Glutamatergic neuron (in vitro differentiated cells): ENCODE measurements at regions not wholly inside any gene's neighbourhood (a gene's known extent, or its start where the extent isn't known, plus 50 kb on each side); places are given as distances from the start of the nearest gene placed in this dataset.

ENCODE experiments used
- DNase-seq: peaks from one replicate; pipeline ENCODE4 v3.0.0; 2022
- H3K27ac Mint-ChIP-seq: one replicate; pipeline ENCODE4 v1.8.0; 2020; ENCODE audit warnings: mild to moderate bottlenecking, mixed read lengths, inconsistent platforms; ENCODE audit not compliant: unreplicated experiment
- H3K27me3 Mint-ChIP-seq: one replicate; pipeline ENCODE4 v1.8.0; 2020; ENCODE audit warnings: mild to moderate bottlenecking, moderate library complexity, mixed read lengths, inconsistent platforms; ENCODE audit not compliant: unreplicated experiment
- H3K36me3 Mint-ChIP-seq: one replicate; pipeline ENCODE4 v1.8.0; 2020; ENCODE audit warnings: mild to moderate bottlenecking, mixed read lengths, inconsistent platforms; ENCODE audit not compliant: unreplicated experiment
- H3K4me1 Mint-ChIP-seq: one replicate; pipeline ENCODE4 v1.8.0; 2020; ENCODE audit warnings: mild to moderate bottlenecking, low read depth, mixed read lengths, inconsistent platforms; ENCODE audit not compliant: unreplicated experiment
- H3K4me3 Mint-ChIP-seq: one replicate; pipeline ENCODE4 v1.8.0; 2020; ENCODE audit warnings: mild to moderate bottlenecking, mixed read lengths, inconsistent platforms; ENCODE audit not compliant: unreplicated experiment
- H3K9me3 Mint-ChIP-seq: one replicate; pipeline ENCODE4 v1.8.0; 2020; ENCODE audit warnings: mild to moderate bottlenecking, moderate library complexity, mixed read lengths, inconsistent platforms; ENCODE audit not compliant: unreplicated experiment
- CTCF ChIP-seq: fragments of 200-600 bp; sonication (generic); IDR thresholded peaks from one replicate; pipeline ENCODE4 v1.5.0; 2021; ENCODE audit not compliant: partially characterized antibody, unreplicated experiment

- H3K4me1 Mint-ChIP-seq, result no peaks in the 10 kb centered on the region
- peaks cover 5% of the 10 kb centered on the region for H3K9me3 Mint-ChIP-seq
- no peak for TF ChIP-seq CTCF
- no peak overlapping the region for H3K4me3 Mint-ChIP-seq
- no peak overlapping the region for H3K27ac Mint-ChIP-seq
- H3K36me3 Mint-ChIP-seq, result peaks cover 4% of the 10 kb centered on the region
- no peak for DNase-seq
- H3K27me3 Mint-ChIP-seq, result peaks cover 10% of the 10 kb centered on the region
These were observed 294.8 kb downstream of the ASMT start for GRCh38 chrX:1909419-1910206.

- Mint-ChIP-seq H3K9me3 (peaks cover 5% of the 10 kb centered on the region), H3K27me3 (peaks cover 13% of the 10 kb centered on the region), H3K27ac (no peak overlapping the region), H3K36me3 (peaks cover 4% of the 10 kb centered on the region), H3K4me3 (no peak overlapping the region), H3K4me1 (no peaks in the 10 kb centered on the region)
- no peak for DNase-seq
- TF ChIP-seq CTCF, result no peak
These were observed 295.3 kb downstream of the ASMT start for GRCh38 chrX:1910207-1910470.

- no peaks in the 10 kb centered on the region for H3K4me1 Mint-ChIP-seq
- peak overlapping the region; percentile 15 for H3K27ac Mint-ChIP-seq
- peaks cover 6% of the 10 kb centered on the region for H3K9me3 Mint-ChIP-seq
- no peak for DNase-seq
- no peak overlapping the region for H3K4me3 Mint-ChIP-seq
- no peak for TF ChIP-seq CTCF
- H3K36me3 Mint-ChIP-seq, result peaks cover 4% of the 10 kb centered on the region
- H3K27me3 Mint-ChIP-seq, result peaks cover 15% of the 10 kb centered on the region
These were observed 296.7 kb downstream of the ASMT start for GRCh38 chrX:1911401-1912128.

GRCh38 chrX:1912193-1912592, 297.3 kb downstream of the ASMT start:
- peaks cover 15% of the 10 kb centered on the region for H3K27me3 Mint-ChIP-seq
- no peaks in the 10 kb centered on the region for H3K4me1 Mint-ChIP-seq
- H3K9me3 Mint-ChIP-seq, result peaks cover 6% of the 10 kb centered on the region
- no peak overlapping the region for H3K27ac Mint-ChIP-seq
- no peak for TF ChIP-seq CTCF
- H3K4me3 Mint-ChIP-seq, result no peak overlapping the region
- H3K36me3 Mint-ChIP-seq, result peaks cover 2% of the 10 kb centered on the region
- no peak for DNase-seq
